GM18517 (cell line): ENCODE measurements at regions not wholly inside any gene's neighbourhood (a gene's known extent, or its start where the extent isn't known, plus 50 kb on each side); places are given as distances from the start of the nearest gene placed in this dataset.

Source experiments
- ATAC-seq: cut with Tn5 transposase; IDR thresholded peaks from one replicate; pipeline ENCODE4 v1.9.1; 2021; ENCODE audit warnings: mild to moderate bottlenecking, moderate library complexity; ENCODE audit not compliant: unreplicated experiment

GRCh38 chr7:55641273-55641691 lies 69.0 kb upstream of the VOPP1 start:
- ATAC-seq: peak; percentile 92

- ATAC-seq: no peak
These were observed 67.3 kb upstream of the VOPP1 start for GRCh38 chr7:55639640-55640039.

GRCh38 chr7:55629051-55629677 lies 56.9 kb upstream of the VOPP1 start:
- no peak for ATAC-seq

GRCh38 chr7:55624813-55625212 lies 52.5 kb upstream of the VOPP1 start:
- no peak for ATAC-seq

- ATAC-seq: no peak
These were observed 51.3 kb upstream of the VOPP1 start for GRCh38 chr7:55623617-55624016.

- ATAC-seq: no peak
These were observed 49.9 kb upstream of the VOPP1 start for GRCh38 chr7:55622241-55622640.
